ENCODE measurements at regions not wholly inside any gene's neighbourhood (a gene's known extent, or its start where the extent isn't known, plus 50 kb on each side); places are given as distances from the start of the nearest gene placed in this dataset.
A peak's percentile ranks its signal among the peaks of the same experiment; 100 is the strongest.

- H3K4me1 ChIP-seq (ENCODE audit: insufficient read depth, low read length), result peaks cover 6% of the 10 kb centered on the region; the same call in 1 of the 2 replicates
- H3K27ac ChIP-seq (ENCODE audit: low read length), result no peak overlapping the region
- no peaks in the 10 kb centered on the region for H3K36me3 ChIP-seq (ENCODE audit: insufficient read depth, low read depth, low read length)
- no peak overlapping the region for H3K9ac ChIP-seq (ENCODE audit: low read depth, low read length)
- no peaks in the 10 kb centered on the region for H3K9me3 ChIP-seq (ENCODE audit: insufficient read depth, low read depth, low read length)
- no peaks in the 10 kb centered on the region for H3K27me3 ChIP-seq (ENCODE audit: insufficient read depth, low read length)
- no peak overlapping the region for H3K4me3 ChIP-seq (ENCODE audit: low read length)
Observed at GRCh38 chr15:38049891-38050290, 115.5 kb downstream of the TMCO5A start.

- Histone ChIP-seq H3K27me3 (ENCODE audit: insufficient read depth, low read length) (no peaks in the 10 kb centered on the region), H3K9me3 (ENCODE audit: insufficient read depth, low read depth, low read length) (no peaks in the 10 kb centered on the region), H3K36me3 (ENCODE audit: insufficient read depth, low read depth, low read length) (no peaks in the 10 kb centered on the region), H3K9ac (ENCODE audit: low read depth, low read length) (no peak overlapping the region), H3K4me3 (ENCODE audit: low read length) (no peak overlapping the region), H3K4me1 (ENCODE audit: insufficient read depth, low read length) (peaks cover 6% of the 10 kb centered on the region; the same call in 1 of the 2 replicates), H3K27ac (ENCODE audit: low read length) (no peak overlapping the region)
Observed at GRCh38 chr15:38050529-38051448, 116.3 kb downstream of the TMCO5A start.

GRCh38 chr15:38053205-38053604, 118.8 kb downstream of the TMCO5A start:
- Histone ChIP-seq H3K4me1 (ENCODE audit: insufficient read depth, low read length) (peaks cover 14% of the 10 kb centered on the region), H3K27me3 (ENCODE audit: insufficient read depth, low read length) (no peaks in the 10 kb centered on the region), H3K9ac (ENCODE audit: low read depth, low read length) (no peak overlapping the region), H3K27ac (ENCODE audit: low read length) (no peak overlapping the region), H3K4me3 (ENCODE audit: low read length) (no peak overlapping the region), H3K9me3 (ENCODE audit: insufficient read depth, low read depth, low read length) (no peaks in the 10 kb centered on the region), H3K36me3 (ENCODE audit: insufficient read depth, low read depth, low read length) (no peaks in the 10 kb centered on the region)

- no peak overlapping the region for H3K27ac ChIP-seq (ENCODE audit: low read length)
- no peak overlapping the region for H3K4me3 ChIP-seq (ENCODE audit: low read length)
- no peak overlapping the region for H3K9ac ChIP-seq (ENCODE audit: low read depth, low read length)
- H3K27me3 ChIP-seq (ENCODE audit: insufficient read depth, low read length), result no peaks in the 10 kb centered on the region
- no peaks in the 10 kb centered on the region for H3K36me3 ChIP-seq (ENCODE audit: insufficient read depth, low read depth, low read length)
- peaks cover 14% of the 10 kb centered on the region for H3K4me1 ChIP-seq (ENCODE audit: insufficient read depth, low read length)
- H3K9me3 ChIP-seq (ENCODE audit: insufficient read depth, low read depth, low read length), result no peaks in the 10 kb centered on the region
Observed at GRCh38 chr15:38053776-38054175, 119.3 kb downstream of the TMCO5A start.

GRCh38 chr15:38054488-38054887, 120.0 kb downstream of the TMCO5A start:
- H3K9ac ChIP-seq (ENCODE audit: low read depth, low read length), result no peak overlapping the region
- no peaks in the 10 kb centered on the region for H3K9me3 ChIP-seq (ENCODE audit: insufficient read depth, low read depth, low read length)
- H3K4me1 ChIP-seq (ENCODE audit: insufficient read depth, low read length), result peaks cover 21% of the 10 kb centered on the region
- no peaks in the 10 kb centered on the region for H3K36me3 ChIP-seq (ENCODE audit: insufficient read depth, low read depth, low read length)
- H3K4me3 ChIP-seq (ENCODE audit: low read length), result no peak overlapping the region
- no peak overlapping the region for H3K27ac ChIP-seq (ENCODE audit: low read length)
- no peaks in the 10 kb centered on the region for H3K27me3 ChIP-seq (ENCODE audit: insufficient read depth, low read length)

GRCh38 chr15:38058596-38059075, 124.2 kb downstream of the TMCO5A start:
- peak overlapping the region; percentile 41; the same call in 1 of the 2 replicates for H3K4me3 ChIP-seq (ENCODE audit: low read length)
- no peaks in the 10 kb centered on the region for H3K9me3 ChIP-seq (ENCODE audit: insufficient read depth, low read depth, low read length)
- peak overlapping the region; percentile 67; the same call in 1 of the 2 replicates for H3K9ac ChIP-seq (ENCODE audit: low read depth, low read length)
- peaks cover 31% of the 10 kb centered on the region for H3K4me1 ChIP-seq (ENCODE audit: insufficient read depth, low read length)
- no peaks in the 10 kb centered on the region for H3K27me3 ChIP-seq (ENCODE audit: insufficient read depth, low read length)
- H3K36me3 ChIP-seq (ENCODE audit: insufficient read depth, low read depth, low read length), result no peaks in the 10 kb centered on the region
- peak overlapping the region; percentile 75 for H3K27ac ChIP-seq (ENCODE audit: low read length)

GRCh38 chr15:38059665-38060064, 125.2 kb downstream of the TMCO5A start:
- Histone ChIP-seq H3K27ac (ENCODE audit: low read length) (peak overlapping the region; percentile 75), H3K27me3 (ENCODE audit: insufficient read depth, low read length) (no peaks in the 10 kb centered on the region), H3K9ac (ENCODE audit: low read depth, low read length) (no peak overlapping the region; the same call in 1 of the 2 replicates), H3K4me1 (ENCODE audit: insufficient read depth, low read length) (peaks cover 31% of the 10 kb centered on the region), H3K36me3 (ENCODE audit: insufficient read depth, low read depth, low read length) (no peaks in the 10 kb centered on the region), H3K9me3 (ENCODE audit: insufficient read depth, low read depth, low read length) (no peaks in the 10 kb centered on the region), H3K4me3 (ENCODE audit: low read length) (no peak overlapping the region)

- Histone ChIP-seq H3K9ac (ENCODE audit: low read depth, low read length) (no peak overlapping the region), H3K4me3 (ENCODE audit: low read length) (no peak overlapping the region), H3K27ac (ENCODE audit: low read length) (no peak overlapping the region), H3K4me1 (ENCODE audit: insufficient read depth, low read length) (peaks cover 34% of the 10 kb centered on the region), H3K36me3 (ENCODE audit: insufficient read depth, low read depth, low read length) (no peaks in the 10 kb centered on the region), H3K9me3 (ENCODE audit: insufficient read depth, low read depth, low read length) (no peaks in the 10 kb centered on the region), H3K27me3 (ENCODE audit: insufficient read depth, low read length) (no peaks in the 10 kb centered on the region)
Observed at GRCh38 chr15:38061856-38062649, 127.6 kb downstream of the TMCO5A start.

- H3K36me3 ChIP-seq (ENCODE audit: insufficient read depth, low read depth, low read length), result no peaks in the 10 kb centered on the region
- H3K27me3 ChIP-seq (ENCODE audit: insufficient read depth, low read length), result no peaks in the 10 kb centered on the region
- no peak overlapping the region for H3K27ac ChIP-seq (ENCODE audit: low read length)
Observed at GRCh38 chr15:38062696-38063095, 128.3 kb downstream of the TMCO5A start.

GRCh38 chr15:38065721-38066345, 131.4 kb downstream of the TMCO5A start:
- no peak overlapping the region for H3K9ac ChIP-seq (ENCODE audit: low read depth, low read length)
- H3K4me3 ChIP-seq (ENCODE audit: low read length), result no peak overlapping the region
- peaks cover 23% of the 10 kb centered on the region for H3K27me3 ChIP-seq (ENCODE audit: insufficient read depth, low read length)
- peaks cover 25% of the 10 kb centered on the region for H3K4me1 ChIP-seq (ENCODE audit: insufficient read depth, low read length)
- H3K36me3 ChIP-seq (ENCODE audit: insufficient read depth, low read depth, low read length), result no peaks in the 10 kb centered on the region
- no peaks in the 10 kb centered on the region for H3K9me3 ChIP-seq (ENCODE audit: insufficient read depth, low read depth, low read length)
- no peak overlapping the region for H3K27ac ChIP-seq (ENCODE audit: low read length)

More at GRCh38 chr15:38062696-38063095, 128.3 kb downstream of the TMCO5A start:
- H3K9me3 ChIP-seq (ENCODE audit: insufficient read depth, low read depth, low read length), result no peaks in the 10 kb centered on the region
- no peak overlapping the region for H3K9ac ChIP-seq (ENCODE audit: low read depth, low read length)
- no peak overlapping the region for H3K4me3 ChIP-seq (ENCODE audit: low read length)
- H3K4me1 ChIP-seq (ENCODE audit: insufficient read depth, low read length), result peaks cover 30% of the 10 kb centered on the region

- H3K4me1 ChIP-seq (ENCODE audit: insufficient read depth, low read length), result peaks cover 19% of the 10 kb centered on the region
- H3K9ac ChIP-seq (ENCODE audit: low read depth, low read length), result no peak overlapping the region
- H3K4me3 ChIP-seq (ENCODE audit: low read length), result no peak overlapping the region
- H3K27ac ChIP-seq (ENCODE audit: low read length), result no peak overlapping the region
- H3K36me3 ChIP-seq (ENCODE audit: insufficient read depth, low read depth, low read length), result no peaks in the 10 kb centered on the region
- H3K9me3 ChIP-seq (ENCODE audit: insufficient read depth, low read depth, low read length), result no peaks in the 10 kb centered on the region
- H3K27me3 ChIP-seq (ENCODE audit: insufficient read depth, low read length), result peaks cover 31% of the 10 kb centered on the region
Observed at GRCh38 chr15:38066612-38067011, 132.2 kb downstream of the TMCO5A start.
